ENCODE measurements at regions not wholly inside any gene's neighbourhood (a gene's known extent, or its start where the extent isn't known, plus 50 kb on each side); places are given as distances from the start of the nearest gene placed in this dataset.

- Mint-ChIP-seq H3K4me3 (no peak overlapping the region), H3K27me3 (ENCODE audit: insufficient read depth, low read depth, poor library complexity) (peaks cover 6% of the 10 kb centered on the region), H3K4me1 (peaks cover 8% of the 10 kb centered on the region; the same call in 2 of the 3 replicates), H3K36me3 (ENCODE audit: low read depth) (no peaks in the 10 kb centered on the region), H3K9me3 (no peaks in the 10 kb centered on the region), H3K27ac (no peak overlapping the region)
- no peaks in the 10 kb centered on the region for H3K9me2 ChIP-seq (ENCODE audit: insufficient read depth)
- no peak overlapping the region for H3K27ac ChIP-seq (ENCODE audit: low read depth)
- H3F3A ChIP-seq (replicated peaks; ENCODE audit: low read depth), result no peaks in the 10 kb centered on the region
- H3K36me3 ChIP-seq (ENCODE audit: insufficient read depth), result no peaks in the 10 kb centered on the region
- H3K79me2 ChIP-seq (replicated peaks; ENCODE audit: insufficient read depth), result no peaks in the 10 kb centered on the region
- H3K4me2 ChIP-seq, result no peak overlapping the region
- no peaks in the 10 kb centered on the region for H3K4me1 ChIP-seq (ENCODE audit: insufficient read depth)
- DNase-seq (ENCODE audit: low spot score) (peak; percentile 74), ATAC-seq (peak; percentile 89)
- H2AFZ ChIP-seq, result no peak overlapping the region
- no peak for TF ChIP-seq CREB1 (CRISPR knock-in tag; IDR thresholded peaks at IDR 0.05; ENCODE audit: low read depth)
- TF ChIP-seq, protein P1, sequence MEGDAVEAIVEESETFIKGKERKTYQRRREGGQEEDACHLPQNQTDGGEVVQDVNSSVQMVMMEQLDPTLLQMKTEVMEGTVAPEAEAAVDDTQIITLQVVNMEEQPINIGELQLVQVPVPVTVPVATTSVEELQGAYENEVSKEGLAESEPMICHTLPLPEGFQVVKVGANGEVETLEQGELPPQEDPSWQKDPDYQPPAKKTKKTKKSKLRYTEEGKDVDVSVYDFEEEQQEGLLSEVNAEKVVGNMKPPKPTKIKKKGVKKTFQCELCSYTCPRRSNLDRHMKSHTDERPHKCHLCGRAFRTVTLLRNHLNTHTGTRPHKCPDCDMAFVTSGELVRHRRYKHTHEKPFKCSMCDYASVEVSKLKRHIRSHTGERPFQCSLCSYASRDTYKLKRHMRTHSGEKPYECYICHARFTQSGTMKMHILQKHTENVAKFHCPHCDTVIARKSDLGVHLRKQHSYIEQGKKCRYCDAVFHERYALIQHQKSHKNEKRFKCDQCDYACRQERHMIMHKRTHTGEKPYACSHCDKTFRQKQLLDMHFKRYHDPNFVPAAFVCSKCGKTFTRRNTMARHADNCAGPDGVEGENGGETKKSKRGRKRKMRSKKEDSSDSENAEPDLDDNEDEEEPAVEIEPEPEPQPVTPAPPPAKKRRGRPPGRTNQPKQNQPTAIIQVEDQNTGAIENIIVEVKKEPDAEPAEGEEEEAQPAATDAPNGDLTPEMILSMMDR (conservative IDR thresholded peaks at IDR 0.05; ENCODE audit: low read depth in 2 of 2), result peak; percentile 46 to 76
- H3K27me3 ChIP-seq (ENCODE audit: insufficient read depth), result no peaks in the 10 kb centered on the region
- H3K4me3 ChIP-seq, result no peak overlapping the region
- no peaks in the 10 kb centered on the region for H4K20me1 ChIP-seq (replicated peaks; ENCODE audit: insufficient read depth)
These were observed 209.2 kb upstream of the C14orf180 start for GRCh38 chr14:104370256-104370870.

- H3K9me2 ChIP-seq (ENCODE audit: insufficient read depth), result no peaks in the 10 kb centered on the region
- no peaks in the 10 kb centered on the region for H3K79me2 ChIP-seq (replicated peaks; ENCODE audit: insufficient read depth)
- Mint-ChIP-seq H3K27me3 (ENCODE audit: insufficient read depth, low read depth, poor library complexity) (peaks cover 6% of the 10 kb centered on the region), H3K4me3 (no peak overlapping the region), H3K9me3 (no peaks in the 10 kb centered on the region), H3K27ac (no peak overlapping the region), H3K4me1 (peaks cover 8% of the 10 kb centered on the region; the same call in 2 of the 3 replicates), H3K36me3 (ENCODE audit: low read depth) (no peaks in the 10 kb centered on the region)
- H3K4me3 ChIP-seq, result no peak overlapping the region
- no peaks in the 10 kb centered on the region for H3K27me3 ChIP-seq (ENCODE audit: insufficient read depth)
- H3K4me1 ChIP-seq (ENCODE audit: insufficient read depth), result no peaks in the 10 kb centered on the region
- H2AFZ ChIP-seq, result no peak overlapping the region
- H3K27ac ChIP-seq (ENCODE audit: low read depth), result no peak overlapping the region
- TF ChIP-seq, protein P2, sequence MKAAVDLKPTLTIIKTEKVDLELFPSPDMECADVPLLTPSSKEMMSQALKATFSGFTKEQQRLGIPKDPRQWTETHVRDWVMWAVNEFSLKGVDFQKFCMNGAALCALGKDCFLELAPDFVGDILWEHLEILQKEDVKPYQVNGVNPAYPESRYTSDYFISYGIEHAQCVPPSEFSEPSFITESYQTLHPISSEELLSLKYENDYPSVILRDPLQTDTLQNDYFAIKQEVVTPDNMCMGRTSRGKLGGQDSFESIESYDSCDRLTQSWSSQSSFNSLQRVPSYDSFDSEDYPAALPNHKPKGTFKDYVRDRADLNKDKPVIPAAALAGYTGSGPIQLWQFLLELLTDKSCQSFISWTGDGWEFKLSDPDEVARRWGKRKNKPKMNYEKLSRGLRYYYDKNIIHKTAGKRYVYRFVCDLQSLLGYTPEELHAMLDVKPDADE (IDR thresholded peaks at IDR 0.05), result no peak
- TF ChIP-seq CREB1 (CRISPR knock-in tag; IDR thresholded peaks at IDR 0.05; ENCODE audit: low read depth) (no peak), EZH2phosphoT487 (IDR thresholded peaks at IDR 0.05; ENCODE audit: unreplicated experiment) (no peak)
- no peak overlapping the region for H3K4me2 ChIP-seq
- no peaks in the 10 kb centered on the region for H3K36me3 ChIP-seq (ENCODE audit: insufficient read depth)
- H3F3A ChIP-seq (replicated peaks; ENCODE audit: low read depth), result no peaks in the 10 kb centered on the region
- no peaks in the 10 kb centered on the region for H4K20me1 ChIP-seq (replicated peaks; ENCODE audit: insufficient read depth)
- no peak for DNase-seq (ENCODE audit: low spot score)
- ATAC-seq, result no peak
These were observed 208.5 kb upstream of the C14orf180 start for GRCh38 chr14:104371031-104371430.

DNA sequence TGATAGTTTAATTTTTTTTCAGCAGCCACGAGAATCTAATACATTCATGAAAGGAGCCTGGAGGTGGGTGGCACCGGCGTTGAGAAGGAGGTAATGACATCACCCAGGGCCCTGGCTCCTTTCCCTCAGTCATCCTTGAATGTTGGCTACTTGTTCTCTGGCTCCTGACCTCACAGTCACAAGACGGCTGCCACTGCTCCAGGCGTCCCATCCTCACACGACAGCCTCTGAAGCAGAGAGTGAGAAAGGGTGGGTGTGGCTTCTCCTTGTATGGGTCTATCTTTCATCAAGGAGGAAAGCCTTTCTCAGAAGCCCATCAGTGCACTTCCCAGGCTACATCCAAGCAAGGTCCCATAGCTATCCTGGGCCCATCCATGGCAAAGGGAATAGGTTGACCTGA is 207.6 kb upstream of the C14orf180 start:
- no peak for ATAC-seq
- H3K4me3 ChIP-seq, result no peak overlapping the region
- H3K36me3 ChIP-seq (ENCODE audit: insufficient read depth), result no peaks in the 10 kb centered on the region
- Mint-ChIP-seq H3K4me1 (peaks cover 8% of the 10 kb centered on the region; the same call in 2 of the 3 replicates), H3K4me3 (no peak overlapping the region), H3K27me3 (ENCODE audit: insufficient read depth, low read depth, poor library complexity) (peaks cover 6% of the 10 kb centered on the region), H3K36me3 (ENCODE audit: low read depth) (no peaks in the 10 kb centered on the region), H3K9me3 (no peaks in the 10 kb centered on the region), H3K27ac (no peak overlapping the region)
- H4K20me1 ChIP-seq (replicated peaks; ENCODE audit: insufficient read depth), result no peaks in the 10 kb centered on the region
- no peak overlapping the region for H3K27ac ChIP-seq (ENCODE audit: low read depth)
- H3K79me2 ChIP-seq (replicated peaks; ENCODE audit: insufficient read depth), result no peaks in the 10 kb centered on the region
- H2AFZ ChIP-seq, result no peak overlapping the region
- H3K27me3 ChIP-seq (ENCODE audit: insufficient read depth), result no peaks in the 10 kb centered on the region
- DNase-seq (ENCODE audit: low spot score), result no peak
- H3K4me1 ChIP-seq (ENCODE audit: insufficient read depth), result no peaks in the 10 kb centered on the region
- TF ChIP-seq ZNF114 (CRISPR knock-in tag; IDR thresholded peaks at IDR 0.05) (no peak), STAT1 (IDR thresholded peaks at IDR 0.05; ENCODE audit: unreplicated experiment) (no peak), EZH2phosphoT487 (IDR thresholded peaks at IDR 0.05; ENCODE audit: unreplicated experiment) (no peak)
- TF ChIP-seq, protein P1 (conservative IDR thresholded peaks at IDR 0.05; ENCODE audit: low read depth in 2 of 2), result no peak
- H3K4me2 ChIP-seq, result no peak overlapping the region
- no peaks in the 10 kb centered on the region for H3F3A ChIP-seq (replicated peaks; ENCODE audit: low read depth)
- H3K9me2 ChIP-seq (ENCODE audit: insufficient read depth), result no peaks in the 10 kb centered on the region

All from GM23338 (cell line).